GM21515 (cell line): ENCODE measurements at regions not wholly inside any gene's neighbourhood (a gene's known extent, or its start where the extent isn't known, plus 50 kb on each side); places are given as distances from the start of the nearest gene placed in this dataset.

Source experiments
- ATAC-seq: cut with Tn5 transposase; IDR thresholded peaks from one replicate; pipeline ENCODE4 v1.9.1; 2021; ENCODE audit not compliant: unreplicated experiment

DNA sequence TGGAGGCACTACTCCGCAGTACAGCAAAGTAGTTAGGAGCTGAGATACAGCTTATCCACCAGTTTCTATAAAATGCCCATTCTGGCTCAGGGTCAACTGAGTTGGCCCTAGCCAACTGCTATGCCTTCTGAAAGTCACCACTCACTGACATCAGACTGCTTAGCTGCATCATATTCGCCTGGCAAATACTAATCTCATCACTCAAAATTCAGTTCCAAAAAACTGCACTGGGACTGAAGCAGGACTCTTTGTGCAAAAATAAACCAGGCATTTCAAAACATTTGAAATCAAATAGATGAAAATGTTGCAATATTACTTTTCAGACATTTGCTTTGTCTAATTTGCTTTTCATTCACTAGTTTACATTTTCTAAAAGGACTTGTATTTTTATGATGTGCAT is 230.0 kb downstream of the ALDH8A1 start:
- ATAC-seq: no peak

DNA sequence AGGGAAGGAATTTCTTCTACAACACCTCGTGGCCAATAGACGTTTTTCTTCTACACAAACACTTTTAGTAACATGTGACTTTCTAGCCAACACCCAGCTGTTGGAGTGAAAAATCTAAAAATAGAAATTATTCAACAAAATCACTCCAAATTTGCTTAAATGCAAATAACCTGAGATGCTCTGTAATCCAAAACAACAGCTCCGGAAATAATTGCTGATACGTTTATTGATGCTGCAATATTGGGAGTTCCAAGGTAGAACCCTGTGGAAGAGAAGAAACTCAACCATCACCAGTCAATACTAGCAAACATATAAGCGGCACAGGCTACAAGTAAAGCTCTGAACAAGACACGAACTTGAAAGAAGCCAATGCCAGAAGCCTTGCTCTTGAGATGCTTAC is 230.6 kb downstream of the ALDH8A1 start:
- ATAC-seq: no peak

DNA sequence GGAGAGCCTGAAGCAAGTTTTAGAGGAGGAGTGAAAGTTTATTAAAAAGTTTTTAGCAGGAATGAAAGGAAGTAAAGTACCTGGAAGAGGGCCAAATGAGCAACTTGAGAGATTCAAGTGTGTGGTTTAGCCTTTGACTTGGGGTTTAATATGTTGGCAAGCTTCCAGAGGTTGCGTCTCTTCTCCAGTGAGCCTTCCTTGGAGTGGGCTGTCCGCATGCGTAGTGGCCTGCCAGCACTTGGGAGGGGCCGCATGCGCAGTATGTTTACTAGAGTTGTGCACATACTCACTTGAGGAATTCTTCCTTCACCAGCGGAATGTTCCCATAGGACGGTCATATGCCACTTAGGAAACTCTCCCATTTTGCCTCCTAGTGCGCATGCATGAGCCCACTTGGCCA is 235.2 kb downstream of the ALDH8A1 start:
- no peak for ATAC-seq

DNA sequence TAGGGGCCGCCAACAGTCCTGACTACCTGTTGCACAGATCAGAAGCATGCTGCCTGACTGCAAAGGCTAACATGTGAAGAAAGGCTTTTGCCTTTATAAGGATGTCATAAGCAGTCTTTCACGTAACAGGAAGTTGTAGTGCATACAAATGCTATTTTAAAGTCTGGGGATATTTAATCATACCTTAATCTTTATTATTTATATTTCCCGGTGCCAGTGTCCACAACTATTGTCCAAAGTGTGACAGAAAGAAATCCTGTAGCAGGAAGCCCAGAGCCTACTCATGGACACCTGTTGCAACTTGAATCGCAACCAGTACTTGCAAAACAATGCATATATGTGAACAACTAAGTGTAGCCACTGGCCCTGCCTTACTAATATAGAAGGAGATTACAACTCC is 235.8 kb downstream of the ALDH8A1 start:
- ATAC-seq: no peak

DNA sequence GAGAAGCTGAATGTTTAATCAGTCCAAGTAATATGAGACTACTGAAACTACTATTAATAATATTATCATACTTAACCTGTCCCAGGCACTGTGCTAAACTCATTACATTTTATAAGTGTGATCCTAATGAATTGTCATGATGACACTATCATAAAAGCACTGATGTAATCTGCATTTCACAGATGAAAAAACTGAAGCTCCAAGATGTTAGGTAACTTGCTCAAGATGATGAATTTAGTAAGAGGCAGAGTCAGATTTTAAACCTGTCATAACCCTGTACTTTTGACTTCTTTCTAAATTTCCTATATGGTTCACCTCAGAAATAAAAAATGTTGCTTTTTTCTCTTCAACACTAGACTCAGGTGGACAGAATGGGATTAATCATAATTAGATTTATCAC is 237.6 kb downstream of the ALDH8A1 start:
- ATAC-seq: no peak

DNA sequence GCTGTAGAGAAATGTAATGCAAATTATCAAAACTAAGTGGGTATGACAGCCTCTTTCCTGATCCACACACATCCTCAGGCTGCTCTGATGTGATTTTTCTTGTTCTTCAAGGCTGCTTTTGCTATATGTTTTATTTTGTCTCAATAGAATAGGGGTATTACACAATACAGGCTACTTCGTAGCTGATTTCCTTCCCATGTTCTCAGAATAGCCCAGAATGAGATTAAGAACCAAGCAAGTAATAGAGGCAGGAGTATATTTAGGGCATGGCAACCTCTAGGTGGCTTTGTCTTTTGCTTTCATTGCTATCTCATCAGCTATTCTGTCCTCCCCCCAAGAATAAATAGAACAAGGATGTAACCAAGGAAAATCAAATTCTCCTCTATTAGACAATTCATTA is 241.8 kb downstream of the ALDH8A1 start:
- ATAC-seq: no peak

DNA sequence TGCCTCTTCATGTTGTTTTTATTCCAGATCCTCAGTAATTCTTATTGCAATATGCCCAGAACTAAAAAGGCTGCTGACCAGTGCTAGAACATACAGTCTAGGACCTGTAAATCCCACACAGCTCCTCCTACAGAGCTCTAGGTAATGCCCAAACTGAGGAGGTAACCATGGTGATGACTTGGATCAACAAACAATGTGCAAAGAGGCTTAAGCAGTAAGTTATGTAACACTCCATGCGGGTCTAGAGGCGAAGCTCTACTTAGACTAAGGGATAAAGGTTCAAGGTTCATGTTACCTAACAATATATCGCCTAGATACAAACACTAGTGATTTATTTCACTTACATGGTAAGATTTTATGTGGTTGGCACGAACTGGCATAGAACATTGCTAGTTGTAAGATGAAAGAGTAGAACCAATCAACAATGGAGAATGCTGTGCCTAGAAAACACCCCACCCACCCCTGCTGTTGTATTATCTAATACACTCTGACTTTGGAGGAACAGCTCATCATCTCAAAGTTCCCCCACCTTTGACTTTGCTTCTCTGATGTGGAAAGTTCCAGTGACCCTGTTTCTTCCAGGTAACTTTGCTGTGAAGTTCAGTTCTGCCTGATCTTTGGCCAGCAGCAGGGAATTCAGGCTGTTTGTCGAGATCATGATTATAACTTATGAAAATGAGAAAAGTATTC is 242.4 kb downstream of the ALDH8A1 start:
- no peak for ATAC-seq

DNA sequence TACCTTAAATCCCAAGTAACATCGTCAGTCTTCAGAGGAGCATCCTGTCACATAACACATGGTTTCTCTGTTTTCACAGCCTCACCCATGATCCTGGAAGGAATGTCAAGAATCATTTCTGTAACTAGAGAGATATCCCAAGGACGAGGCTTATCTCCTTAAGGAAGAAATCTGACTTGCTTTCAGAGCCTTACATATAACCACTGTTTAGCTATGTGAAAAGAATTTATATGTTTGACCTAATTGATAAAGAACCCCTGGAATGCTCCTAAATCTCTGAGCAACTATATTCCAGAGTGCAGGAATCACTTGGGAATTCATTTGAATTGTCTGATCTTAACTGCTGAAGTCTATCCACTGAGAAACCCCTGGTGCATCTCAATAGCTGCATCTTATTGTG is 243.1 kb downstream of the ALDH8A1 start:
- ATAC-seq: no peak

DNA sequence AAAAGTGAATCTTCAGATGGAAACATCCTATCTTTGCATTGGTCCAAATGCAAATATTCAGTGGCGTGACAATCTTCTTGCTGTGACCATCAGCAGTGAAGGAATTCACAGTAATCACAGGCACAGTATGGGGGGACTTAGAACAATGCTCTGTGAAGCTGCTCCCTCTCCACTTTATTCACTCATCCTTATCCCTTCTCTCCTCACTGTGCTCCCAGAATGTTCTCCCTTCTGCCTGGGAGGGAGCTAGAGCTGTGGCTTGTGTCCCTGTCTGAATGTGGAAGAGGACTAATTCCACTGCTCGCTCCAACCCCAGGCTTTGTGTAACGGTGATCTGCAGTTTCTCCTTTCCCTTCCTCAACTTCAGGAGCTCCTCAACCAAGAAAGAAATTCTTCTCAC is 243.7 kb downstream of the ALDH8A1 start:
- no peak for ATAC-seq

DNA sequence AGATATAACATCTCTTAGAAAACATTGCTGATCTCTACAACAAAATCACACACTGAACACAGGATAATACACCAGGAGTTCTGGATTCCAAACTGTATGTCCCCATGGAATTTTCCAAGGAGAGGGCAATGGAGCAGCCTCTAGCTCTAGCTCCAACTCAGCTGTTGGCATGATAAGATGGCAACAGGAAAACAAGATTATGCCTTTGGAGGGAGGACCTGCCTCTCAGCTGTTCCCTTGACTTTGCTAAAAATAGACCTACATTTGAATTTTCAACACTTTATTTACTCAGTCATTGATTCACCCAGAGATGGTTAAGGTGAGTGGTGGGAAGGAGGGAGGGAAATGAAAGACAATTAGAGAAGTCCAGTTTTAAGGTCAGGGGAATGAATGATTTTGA is 246.7 kb downstream of the ALDH8A1 start:
- ATAC-seq: no peak

DNA sequence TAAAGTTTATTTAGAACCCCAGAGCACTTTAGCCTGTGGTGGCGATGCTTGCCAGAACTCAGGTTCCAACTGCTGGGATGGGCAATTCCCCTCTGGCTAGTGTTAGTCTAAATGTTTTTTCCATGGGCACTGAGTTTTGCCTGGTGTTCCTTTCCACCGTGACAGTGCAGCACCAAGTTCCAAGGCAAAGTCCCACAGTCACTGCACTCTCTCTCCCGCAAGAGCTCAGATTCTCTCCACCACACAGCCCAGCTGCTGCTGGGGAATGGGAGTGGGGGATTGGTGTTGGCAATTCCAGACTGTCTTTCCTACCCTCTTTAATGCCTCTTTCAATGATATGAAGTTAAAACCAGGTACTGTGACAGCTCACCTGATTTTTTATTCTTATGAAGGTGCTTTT is 247.6 kb downstream of the ALDH8A1 start:
- ATAC-seq: no peak

DNA sequence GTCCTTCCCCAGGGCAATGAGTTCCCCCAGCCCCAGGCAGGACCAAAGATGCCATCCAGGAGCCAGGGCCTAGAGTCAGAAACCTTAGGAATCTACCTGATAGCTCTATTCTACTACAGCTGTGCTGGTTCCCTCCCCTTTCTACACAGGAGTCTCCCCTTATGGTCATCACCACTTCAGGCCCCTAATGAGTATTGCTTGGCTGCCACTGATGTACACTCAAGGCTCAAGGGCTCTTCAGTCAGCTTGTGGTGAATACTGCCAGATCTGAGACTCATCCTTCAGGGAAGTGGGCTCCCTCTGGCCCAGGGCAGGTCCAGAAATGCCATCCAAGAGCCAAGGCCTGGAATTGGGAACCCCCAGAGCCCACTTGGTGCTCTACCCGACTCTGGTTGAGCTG is 248.6 kb downstream of the ALDH8A1 start:
- no peak for ATAC-seq

DNA sequence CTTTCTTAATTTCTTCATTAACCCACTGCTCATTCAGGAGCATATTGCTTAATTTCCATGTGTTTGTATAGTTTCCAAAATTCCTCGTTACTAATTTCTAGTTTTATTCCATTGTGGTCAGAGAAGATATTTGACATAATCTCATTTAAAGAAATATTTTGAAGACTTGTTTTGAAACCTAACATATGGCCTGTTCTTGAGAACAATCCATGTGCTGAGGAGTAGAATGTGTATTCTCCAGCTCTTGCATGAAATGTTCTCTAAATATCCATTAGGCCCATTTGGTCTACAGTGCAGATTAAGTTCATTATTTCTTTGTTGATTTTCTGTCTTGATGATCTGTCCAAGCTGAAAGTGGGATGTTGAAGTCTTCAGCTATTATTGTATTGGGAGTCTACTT is 251.7 kb downstream of the ALDH8A1 start:
- no peak for ATAC-seq

DNA sequence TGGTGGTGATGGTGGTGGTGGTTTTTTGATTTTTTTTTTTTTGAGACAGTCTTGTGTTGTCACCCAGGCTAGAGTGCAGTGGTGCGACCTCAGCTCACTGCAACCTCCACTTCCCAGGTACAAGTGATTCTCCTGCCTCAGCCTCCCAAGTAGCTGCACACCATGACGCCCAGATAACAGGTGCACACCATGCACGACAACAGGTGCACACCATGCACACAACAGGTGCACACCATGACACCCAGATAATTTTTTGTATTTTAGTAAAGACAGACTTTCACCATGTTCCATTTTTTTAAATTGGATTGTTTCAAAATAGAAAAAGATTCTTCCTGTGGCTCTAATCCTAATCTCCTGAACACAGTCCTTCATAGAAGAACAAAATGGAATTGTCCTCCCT is 257.9 kb downstream of the ALDH8A1 start:
- ATAC-seq: no peak

DNA sequence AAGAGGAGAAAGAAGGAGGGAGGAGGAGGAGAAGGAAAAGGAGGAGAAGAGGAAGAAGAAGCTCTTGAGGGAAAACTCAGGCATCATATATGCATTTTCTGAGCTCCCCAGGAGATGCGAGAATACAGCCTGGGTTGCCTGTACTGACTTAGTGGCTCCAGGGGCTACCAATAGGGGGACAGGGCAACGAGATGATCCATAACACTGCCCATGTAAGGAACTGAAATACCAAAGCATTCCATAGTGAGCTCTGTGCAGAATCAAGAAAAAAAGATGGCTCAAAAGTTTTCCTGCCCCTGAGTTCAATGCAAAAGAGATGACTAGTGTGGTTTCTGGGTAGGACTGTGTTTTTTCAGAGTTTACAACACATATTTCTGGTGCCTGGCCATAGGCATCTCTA is 258.7 kb downstream of the ALDH8A1 start:
- ATAC-seq: no peak

DNA sequence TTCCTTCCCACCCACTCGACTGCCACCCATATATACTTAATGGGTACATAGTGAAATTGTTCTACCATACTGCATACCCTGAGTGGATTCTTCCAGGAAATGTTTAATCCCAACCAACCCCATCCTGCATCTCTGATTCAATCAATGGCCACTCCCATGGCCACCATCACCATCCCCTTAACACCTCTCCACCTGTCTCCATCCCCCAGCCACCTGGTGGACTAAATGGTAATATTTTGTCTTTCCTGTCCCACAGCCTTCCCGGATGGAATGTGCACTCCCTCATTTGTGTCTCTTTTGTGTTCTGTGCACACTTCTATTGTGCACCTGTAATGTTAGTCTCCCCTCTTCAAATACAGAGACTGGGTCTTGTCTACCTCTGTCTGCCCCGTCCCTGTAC is 259.9 kb downstream of the ALDH8A1 start:
- no peak for ATAC-seq

DNA sequence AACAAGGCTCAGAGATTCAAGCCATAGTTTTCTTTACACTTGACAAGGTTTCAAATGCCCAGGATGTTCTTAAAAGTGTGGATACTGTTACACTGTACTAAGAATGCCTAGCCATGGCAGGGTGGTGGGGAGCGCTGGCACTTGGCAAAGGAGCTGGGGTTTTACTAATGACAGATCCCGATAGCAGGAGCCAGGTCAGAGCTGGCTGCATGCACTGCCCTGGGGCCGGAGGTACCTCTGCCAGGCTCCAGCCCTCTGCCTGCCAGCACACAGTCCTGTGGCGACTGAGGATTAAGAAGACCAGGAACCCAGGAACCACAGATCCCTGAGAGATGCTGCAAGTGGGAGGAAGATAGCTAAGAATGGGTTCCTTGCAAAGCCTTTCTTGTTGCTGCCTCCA is 260.3 kb downstream of the ALDH8A1 start:
- ATAC-seq: no peak

DNA sequence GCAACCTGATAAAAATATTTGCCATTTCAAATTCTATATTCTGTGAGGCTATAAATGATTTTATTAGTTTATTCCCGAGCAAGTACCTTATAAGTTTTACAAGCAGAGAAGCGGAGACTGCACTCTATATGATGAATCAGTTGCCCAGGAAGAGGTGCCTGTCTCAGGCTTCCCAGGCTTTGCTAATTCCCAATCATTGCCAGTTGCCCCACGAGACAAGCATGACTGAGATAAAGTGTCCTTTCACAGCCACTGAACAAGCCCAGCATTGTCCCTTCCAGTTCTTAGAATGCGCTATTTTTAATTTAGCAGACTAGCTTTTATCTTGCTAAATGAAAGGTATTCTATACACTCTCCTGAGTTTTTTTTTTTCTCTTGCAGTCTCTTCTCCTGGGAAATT is 260.7 kb downstream of the ALDH8A1 start:
- no peak for ATAC-seq

DNA sequence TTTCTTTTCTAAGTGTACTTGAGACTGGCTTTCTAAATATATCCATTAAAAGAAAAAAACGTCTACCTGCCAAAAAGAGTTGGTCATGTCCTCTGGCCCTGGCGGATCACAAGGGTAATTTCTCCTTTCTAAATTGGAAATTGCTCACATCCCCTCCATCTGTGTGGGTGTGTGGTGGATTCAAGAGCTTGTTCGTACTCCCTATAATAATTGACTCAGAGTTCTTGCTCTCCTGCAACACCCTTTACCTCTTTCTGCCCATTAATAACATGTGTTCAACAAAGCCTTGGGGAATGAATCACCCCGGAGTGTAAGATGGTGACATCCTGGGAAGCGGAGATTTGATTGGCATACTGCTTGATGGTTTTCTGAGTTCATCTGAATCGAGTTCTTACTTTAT is 263.8 kb downstream of the ALDH8A1 start:
- no peak for ATAC-seq

DNA sequence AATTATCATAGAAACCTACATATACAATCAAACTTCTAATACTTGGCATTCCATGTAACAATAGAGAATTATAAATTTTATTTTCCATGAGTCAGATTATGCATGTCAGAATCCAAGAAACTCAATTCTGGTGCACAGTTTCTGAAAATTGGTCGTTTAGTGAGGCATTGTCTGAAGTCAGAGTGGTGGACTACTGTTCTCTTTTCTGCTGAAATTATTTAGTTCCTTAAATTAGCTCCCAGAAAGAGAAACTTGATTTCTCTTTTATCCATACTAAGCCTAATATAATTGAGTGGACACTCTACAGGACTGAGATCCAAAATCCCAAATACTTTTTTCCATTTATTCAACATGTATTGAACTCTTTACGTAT is 265.5 kb downstream of the ALDH8A1 start:
- no peak for ATAC-seq

DNA sequence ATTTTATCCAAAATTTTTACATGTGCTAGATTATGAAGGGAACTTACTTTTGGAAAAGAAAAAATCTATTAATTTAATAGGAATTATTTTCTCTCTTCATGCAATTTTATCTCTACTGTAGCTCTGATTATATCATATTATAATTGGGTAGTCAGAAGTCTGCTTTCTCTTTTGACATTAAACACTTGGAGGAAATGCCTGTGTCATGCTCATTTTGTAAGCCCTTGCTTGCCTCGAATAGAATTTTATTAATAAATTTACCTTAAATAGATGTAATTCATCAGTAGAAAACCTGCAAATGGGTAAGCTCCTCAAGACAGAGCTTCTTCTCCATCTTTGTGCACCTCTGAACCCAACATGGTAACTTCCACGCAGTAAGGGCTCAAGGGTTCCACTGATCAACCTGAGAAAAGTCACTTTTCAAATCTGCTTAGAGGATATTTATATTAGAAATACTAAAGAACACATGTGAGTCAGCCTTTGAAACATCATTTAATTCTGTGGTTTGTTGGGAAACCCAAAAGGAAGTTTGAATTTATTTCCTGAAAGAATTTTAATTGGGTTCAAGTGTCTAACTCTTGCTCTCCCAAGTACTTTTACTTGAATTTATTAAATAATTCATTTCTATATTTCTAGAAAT is 266.0 kb downstream of the ALDH8A1 start:
- no peak for ATAC-seq

DNA sequence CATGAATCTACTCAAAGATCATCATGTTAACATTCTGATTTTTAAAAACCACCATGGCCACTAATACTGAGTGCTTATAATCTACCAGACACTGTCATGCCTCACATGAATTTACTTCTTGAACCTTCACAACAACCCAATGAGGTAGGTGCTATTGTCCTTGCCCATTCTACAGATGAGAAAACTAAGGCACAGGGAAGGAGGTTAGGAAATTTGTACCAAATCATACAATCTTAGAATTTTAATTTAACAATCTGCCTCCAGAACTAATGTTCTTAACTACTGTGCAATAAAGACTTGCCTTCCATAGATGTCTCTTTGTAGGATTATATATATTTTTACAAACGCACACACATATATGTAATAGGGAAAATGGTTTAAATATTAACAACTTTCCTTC is 269.5 kb downstream of the ALDH8A1 start:
- ATAC-seq: no peak

DNA sequence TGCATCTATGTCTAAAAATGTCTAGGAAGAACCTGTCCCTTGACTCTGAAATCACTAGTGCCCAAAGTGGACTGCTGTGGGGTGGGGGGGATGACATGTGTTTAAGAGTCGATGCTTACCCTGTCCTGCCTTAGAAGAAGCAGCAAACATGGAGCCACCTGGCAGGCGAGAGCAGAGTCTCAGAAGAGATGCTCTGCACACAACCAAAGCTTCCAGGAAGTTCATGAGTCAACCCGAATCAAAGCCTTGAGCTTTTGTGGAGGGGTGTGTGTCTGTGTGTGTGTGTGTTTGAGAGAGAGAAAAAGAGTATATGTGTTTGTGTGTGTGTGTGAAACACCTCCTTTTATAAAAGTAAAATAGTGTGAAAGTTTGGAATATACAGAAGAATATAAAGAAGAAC is 269.9 kb downstream of the ALDH8A1 start:
- ATAC-seq: no peak
